NCI-H226 (cell line): ENCODE measurements at regions not wholly inside any gene's neighbourhood (a gene's known extent, or its start where the extent isn't known, plus 50 kb on each side); places are given as distances from the start of the nearest gene placed in this dataset.
A peak's percentile ranks its signal among the peaks of the same experiment; 100 is the strongest.

Experiments used
- DNase-seq: peaks from one replicate; pipeline ENCODE4 v3.0.0-alpha.2; 2015

- DNase-seq, result no peak
Observed at GRCh38 chr9:24614070-24614469, 68.4 kb upstream of the IZUMO3 start.

DNA sequence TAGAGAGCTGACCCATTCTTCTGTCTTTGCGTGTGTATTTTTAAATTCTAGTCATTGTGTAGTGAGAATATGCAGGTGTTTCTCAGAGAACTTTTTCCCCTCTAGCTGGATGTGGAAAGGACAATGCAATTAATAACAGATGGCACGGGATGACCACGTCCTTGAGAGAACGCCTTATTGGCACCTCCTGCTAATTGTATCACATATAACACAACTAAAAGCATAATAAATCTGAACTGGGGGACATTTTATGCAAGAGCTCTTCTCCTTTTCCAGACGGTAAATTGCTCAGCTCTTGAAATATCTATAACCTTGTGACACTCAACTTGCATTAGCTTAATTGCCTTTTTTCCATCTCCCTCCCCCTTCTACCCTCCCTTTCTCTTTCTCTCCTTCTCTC is 62.9 kb upstream of the IZUMO3 start:
- no peak for DNase-seq

DNA sequence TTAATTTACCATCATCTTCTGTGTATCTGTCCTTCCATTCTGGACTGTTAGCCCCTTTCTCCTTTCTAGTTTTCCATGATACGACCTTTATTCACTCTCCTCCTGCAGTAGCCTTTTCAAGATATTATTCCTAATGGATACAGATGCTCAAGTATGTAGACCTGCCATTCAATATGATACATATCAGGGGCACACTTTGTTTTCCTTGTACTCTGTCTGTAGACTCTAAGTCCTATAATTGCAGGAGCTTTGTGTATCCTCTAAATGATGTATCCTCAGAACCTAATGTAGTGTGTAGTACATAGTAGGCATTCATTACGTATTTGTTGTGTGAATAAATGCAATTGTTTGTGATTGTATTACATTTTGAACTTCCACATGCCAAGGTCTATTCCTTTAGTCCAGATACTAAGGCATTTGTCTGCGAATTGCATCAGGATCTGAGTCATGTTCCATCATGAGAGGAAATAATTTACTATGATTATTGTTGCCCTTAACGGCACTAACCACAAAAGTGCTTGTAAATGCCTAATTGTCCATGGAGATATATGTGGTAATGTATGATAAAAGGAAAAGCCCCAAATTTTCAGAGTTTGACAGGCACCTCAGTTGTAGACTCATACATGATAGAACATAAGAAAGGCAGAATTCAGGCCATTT is 57.1 kb upstream of the IZUMO3 start:
- peak; percentile 6 for DNase-seq
